Endothelial cell of umbilical vein (primary cell): ENCODE measurements at regions not wholly inside any gene's neighbourhood (a gene's known extent, or its start where the extent isn't known, plus 50 kb on each side); places are given as distances from the start of the nearest gene placed in this dataset.

Source experiments
- BruUV-seq: library from RNA; stranded (reverse); fragments of 400-500 nt; replicated peaks from 2 replicates; lab custom pipeline; 2021; lab: Mats Ljungman, UMichigan
- CTCF ChIA-PET: fragments of 300-600, 350-600 bp; sonication (Branson Sonifier 250); formaldehyde crosslinking; loops from one replicate; lab custom pipeline; 2021; ENCODE audit warnings: antibody characterized with exemption, inconsistent platforms; lab: Charles Lee
- POLR2A ChIA-PET: fragments of 300-600, 350-600 bp; sonication (Branson Sonifier 250); formaldehyde crosslinking; loops from one replicate; lab custom pipeline; 2021; ENCODE audit warnings: antibody characterized with exemption, inconsistent platforms; lab: Charles Lee
- DNase-seq: peaks from one replicate; pipeline ENCODE4 v3.0.0-alpha.2; 2011; ENCODE audit warnings: low read depth, low spot score
- FAIRE-seq: peaks from 2 replicates; lab custom pipeline; 2011; peaks lifted over from hg19 to GRCh38; lab: Jason Lieb, UNC
- H2AFZ ChIP-seq: 2 replicates; pipeline ENCODE4 v1.6.0; 2012; ENCODE audit warnings: low read depth, low read length, control low read depth, inconsistent platforms
- H3K27ac ChIP-seq: 2 replicates; pipeline ENCODE4 v1.5.1; 2011; ENCODE audit warnings: low read depth, mild to moderate bottlenecking, control low read depth, low read length, moderate library complexity; ENCODE audit not compliant: insufficient read depth
- H3K27me3 ChIP-seq, 2 experiments: 2 replicates each; pipeline versions ENCODE4 v1.6.0 to v1.6.1; 2011; ENCODE audit warnings: low read length in 2 of 2, mixed read lengths in 1 of 2; ENCODE audit not compliant: control insufficient read depth in 2 of 2, insufficient read depth in 2 of 2
- H3K36me3 ChIP-seq, 2 experiments: 2 replicates in 1 of 2; 3 replicates in 1 of 2; pipeline ENCODE4 v1.5.1; 2011; ENCODE audit warnings: low read length in 2 of 2, mild to moderate bottlenecking in 1 of 2, moderate library complexity in 1 of 2; ENCODE audit not compliant: control insufficient read depth in 2 of 2, insufficient read depth in 2 of 2; ENCODE audit errors: extremely low read depth in 1 of 2
- H3K4me1 ChIP-seq: 3 replicates; pipeline ENCODE4 v1.5.1; 2011; ENCODE audit warnings: mild to moderate bottlenecking, low read length; ENCODE audit not compliant: control insufficient read depth, insufficient read depth; ENCODE audit errors: extremely low read depth
- H3K4me2 ChIP-seq: 2 replicates; pipeline ENCODE4 v1.6.1; 2011; ENCODE audit warnings: low read length, control low read depth, mixed read lengths; ENCODE audit not compliant: insufficient read depth
- H3K4me3 ChIP-seq, 3 experiments: fragments of 200-600 bp in 1 of 3; sonication (generic), shearing (Covaris generic) in 1 of 3; replicated peaks in 1 of 3; 2 replicates each; pipeline ENCODE4 v1.5.1; 2011 to 2016; ENCODE audit warnings: control low read depth in 3 of 3, low read length in 3 of 3, mild to moderate bottlenecking in 2 of 3, inconsistent platforms in 1 of 3, low read depth in 1 of 3, moderate library complexity in 1 of 3; ENCODE audit not compliant: insufficient read depth in 1 of 3
- H3K79me2 ChIP-seq: 2 replicates; pipeline ENCODE4 v1.6.0; 2012; ENCODE audit warnings: low read length, inconsistent platforms; ENCODE audit not compliant: control insufficient read depth, insufficient read depth
- H3K9ac ChIP-seq: replicated peaks from 2 replicates; pipeline ENCODE3; 2011; ENCODE audit warnings: low read length, control low read depth; ENCODE audit not compliant: insufficient read depth; ENCODE audit errors: extremely low read depth
- H3K9me1 ChIP-seq: replicated peaks from 3 replicates; pipeline ENCODE4 v1.6.0; 2011; ENCODE audit warnings: mild to moderate bottlenecking, low read length; ENCODE audit not compliant: control insufficient read depth, insufficient read depth; ENCODE audit errors: extremely low read depth
- H3K9me3 ChIP-seq: replicated peaks from 2 replicates; pipeline ENCODE4 v1.5.1; 2012; ENCODE audit warnings: low read length, inconsistent platforms; ENCODE audit not compliant: control insufficient read depth, insufficient read depth
- H4K20me1 ChIP-seq: replicated peaks from 2 replicates; pipeline ENCODE3; 2011; ENCODE audit warnings: mild to moderate bottlenecking, low read length; ENCODE audit not compliant: control insufficient read depth, insufficient read depth; ENCODE audit errors: extremely low read depth
- EZH2 ChIP-seq: IDR thresholded peaks from 2 replicates; pipeline ENCODE4 v1.6.1; 2012; ENCODE audit warnings: borderline replicate concordance, low read depth, mild to moderate bottlenecking, moderate library complexity, low read length, inconsistent platforms; ENCODE audit not compliant: severe bottlenecking
- FOS ChIP-seq: IDR thresholded peaks from 2 replicates; pipeline ENCODE4 v1.6.1; 2011; ENCODE audit warnings: mild to moderate bottlenecking, low read length, moderate library complexity, borderline replicate concordance; ENCODE audit not compliant: insufficient read depth
- GATA2 ChIP-seq: IDR thresholded peaks from 2 replicates; pipeline ENCODE4 v1.7.0; 2011; ENCODE audit warnings: low read depth, mild to moderate bottlenecking, moderate library complexity, mixed read lengths, low read length; ENCODE audit not compliant: insufficient read length, insufficient read depth
- JUN ChIP-seq: IDR thresholded peaks from 2 replicates; pipeline ENCODE4 v1.6.1; 2011; ENCODE audit warnings: borderline replicate concordance, low read depth; ENCODE audit not compliant: insufficient read length, insufficient read depth
- MYC ChIP-seq: IDR thresholded peaks from one replicate; pipeline ENCODE4 v1.6.1; 2011; ENCODE audit warnings: mild to moderate bottlenecking, low read depth, low read length
- POLR2A ChIP-seq: IDR thresholded peaks from 2 replicates; pipeline ENCODE4 v1.6.1; 2012; ENCODE audit warnings: low read depth, mild to moderate bottlenecking, control low read depth, low read length
- POLR2AphosphoS5 ChIP-seq: IDR thresholded peaks from 2 replicates; pipeline ENCODE4 v1.6.1; 2012; ENCODE audit warnings: low read depth, mild to moderate bottlenecking, control low read depth, low read length, moderate library complexity; ENCODE audit not compliant: insufficient read depth
- dilution Hi-C: fragments of 300-500 bp; cut with MboI; formaldehyde crosslinking; loops from one replicate; pipeline ENCODE4 v1.15.0; 2019; ENCODE audit warnings: low sequenced_read_pairs; ENCODE audit not compliant: extremely low pct_ligation_motif_present
- intact Hi-C: fragments of 100-400 bp; cut with micrococcal nuclease; formaldehyde crosslinking; loops from one replicate; pipeline ENCODE4 v1.10.0; 2022
- TF ChIP-seq, protein P1 (sequence below): IDR thresholded peaks from 2 replicates; pipeline ENCODE4 v1.6.1; 2011; ENCODE audit not compliant: insufficient read depth, insufficient read length
- TF ChIP-seq, protein P2 (sequence below), 2 donors: IDR thresholded peaks; 1 replicate in 1 of 2; 2 replicates in 1 of 2; pipeline ENCODE4 v1.5.1; 2011; ENCODE audit warnings: low read length in 2 of 2, mild to moderate bottlenecking in 2 of 2, moderate library complexity in 2 of 2, control low read depth in 1 of 2, inconsistent platforms in 1 of 2, low read depth in 1 of 2; ENCODE audit not compliant: insufficient read depth in 1 of 2; ENCODE audit errors: extremely low read depth in 1 of 2

DNA sequence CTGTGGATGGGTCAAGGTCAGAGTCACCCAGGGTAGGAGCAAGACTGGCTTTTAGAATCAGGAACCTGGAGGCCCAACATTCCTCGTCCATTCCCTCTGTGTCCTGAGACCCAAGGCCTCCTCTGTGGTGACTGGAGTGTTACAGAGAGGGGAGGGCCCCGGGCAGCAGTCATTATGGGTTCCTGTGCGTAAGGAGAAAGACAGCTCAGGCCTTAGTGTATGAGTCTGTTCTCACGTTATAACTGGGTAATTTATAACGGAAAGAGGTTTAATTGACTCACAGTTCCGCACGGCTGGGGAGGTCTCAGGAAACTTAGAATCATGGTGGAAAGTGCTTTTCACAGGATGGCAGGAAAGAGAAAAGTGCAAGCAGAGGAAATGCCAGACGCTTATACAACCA is 422.3 kb downstream of the TCERG1L start:
- POLR2A ChIA-PET = no interaction called here
- Histone ChIP-seq H3K4me3 (no peak overlapping the region), H3K9me1 (no peaks in the 10 kb centered on the region), H3K9me3 (peaks cover 5% of the 10 kb centered on the region), H4K20me1 (no peaks in the 10 kb centered on the region), H2AFZ (no peak overlapping the region), H3K79me2 (no peaks in the 10 kb centered on the region), H3K4me1 (no peaks in the 10 kb centered on the region), H3K9ac (no peak overlapping the region), H3K27ac (no peak overlapping the region), H3K36me3 (no peaks in the 10 kb centered on the region), H3K27me3 (no peaks in the 10 kb centered on the region), H3K4me2 (no peak overlapping the region)
- no TSS peak for BruUV-seq
- FAIRE-seq (no peak), DNase-seq (no peak)
- TF ChIP-seq, protein P1, sequence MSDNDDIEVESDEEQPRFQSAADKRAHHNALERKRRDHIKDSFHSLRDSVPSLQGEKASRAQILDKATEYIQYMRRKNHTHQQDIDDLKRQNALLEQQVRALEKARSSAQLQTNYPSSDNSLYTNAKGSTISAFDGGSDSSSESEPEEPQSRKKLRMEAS = no peak
- TF ChIP-seq EZH2 = no peak
- TF ChIP-seq POLR2A = no peak
- TF ChIP-seq, protein P2, sequence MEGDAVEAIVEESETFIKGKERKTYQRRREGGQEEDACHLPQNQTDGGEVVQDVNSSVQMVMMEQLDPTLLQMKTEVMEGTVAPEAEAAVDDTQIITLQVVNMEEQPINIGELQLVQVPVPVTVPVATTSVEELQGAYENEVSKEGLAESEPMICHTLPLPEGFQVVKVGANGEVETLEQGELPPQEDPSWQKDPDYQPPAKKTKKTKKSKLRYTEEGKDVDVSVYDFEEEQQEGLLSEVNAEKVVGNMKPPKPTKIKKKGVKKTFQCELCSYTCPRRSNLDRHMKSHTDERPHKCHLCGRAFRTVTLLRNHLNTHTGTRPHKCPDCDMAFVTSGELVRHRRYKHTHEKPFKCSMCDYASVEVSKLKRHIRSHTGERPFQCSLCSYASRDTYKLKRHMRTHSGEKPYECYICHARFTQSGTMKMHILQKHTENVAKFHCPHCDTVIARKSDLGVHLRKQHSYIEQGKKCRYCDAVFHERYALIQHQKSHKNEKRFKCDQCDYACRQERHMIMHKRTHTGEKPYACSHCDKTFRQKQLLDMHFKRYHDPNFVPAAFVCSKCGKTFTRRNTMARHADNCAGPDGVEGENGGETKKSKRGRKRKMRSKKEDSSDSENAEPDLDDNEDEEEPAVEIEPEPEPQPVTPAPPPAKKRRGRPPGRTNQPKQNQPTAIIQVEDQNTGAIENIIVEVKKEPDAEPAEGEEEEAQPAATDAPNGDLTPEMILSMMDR (IDR thresholded peaks at IDR 0.05; ENCODE audit: extremely low read depth in 1 of 2, insufficient read depth in 1 of 2, low read depth in 1 of 2, low read length in 2 of 2) = no peak
- no peak for TF ChIP-seq MYC
- TF ChIP-seq JUN = no peak
- no peak for TF ChIP-seq FOS
- TF ChIP-seq GATA2 = no peak
- TF ChIP-seq POLR2AphosphoS5 = no peak
- dilution Hi-C loops = no loop called here
- CTCF ChIA-PET = no interaction called here
- intact Hi-C loops = no loop called here
